Panc1 (cell line): ENCODE measurements at regions not wholly inside any gene's neighbourhood (a gene's known extent, or its start where the extent isn't known, plus 50 kb on each side); places are given as distances from the start of the nearest gene placed in this dataset.

Experiments
- ATAC-seq: fragments of 200-7000 bp; cut with Tn5 transposase; 2 replicates; pipeline ENCODE4 v1.9.1; 2020; ENCODE audit warnings: mild to moderate bottlenecking, moderate library complexity
- BruUV-seq: library from RNA; stranded (reverse); fragments of 400-500 nt; replicated peaks from 2 replicates; lab custom pipeline; 2021; lab: Mats Ljungman, UMichigan
- CTCF ChIA-PET: fragments of 300-600 bp; sonication (Branson Sonifier 250); formaldehyde crosslinking; loops from one replicate; lab custom pipeline; 2022; ENCODE audit warnings: antibody characterized with exemption; lab: Charles Lee
- POLR2A ChIA-PET: fragments of 300-600 bp; sonication (Branson Sonifier 250); formaldehyde crosslinking; loops from one replicate; lab custom pipeline; 2022; ENCODE audit warnings: antibody characterized with exemption; lab: Charles Lee
- DNase-seq: peaks from one replicate; pipeline ENCODE4 v3.0.0-alpha.2; 2010; ENCODE audit warnings: low read depth, low spot score
- H3K27ac ChIP-seq: 2 replicates; pipeline ENCODE4 v1.5.1; 2011; ENCODE audit warnings: mild to moderate bottlenecking, low read length, inconsistent platforms
- H3K27me3 ChIP-seq: fragments of 200-500 bp; sonication (Bioruptor generic); 2 replicates; pipeline ENCODE4 v1.6.0; 2014; ENCODE audit warnings: low read length, inconsistent platforms; ENCODE audit not compliant: control insufficient read depth, insufficient read depth
- H3K36me3 ChIP-seq: fragments of 200-500 bp; sonication (Bioruptor generic); 2 replicates; pipeline ENCODE4 v1.5.1; 2014; ENCODE audit warnings: inconsistent platforms, mild to moderate bottlenecking, low read length, moderate library complexity; ENCODE audit not compliant: control insufficient read depth, insufficient read depth
- H3K4me1 ChIP-seq: 2 replicates; pipeline ENCODE4 v1.5.1; 2011; ENCODE audit warnings: inconsistent platforms, mild to moderate bottlenecking, low read length, moderate library complexity; ENCODE audit not compliant: control insufficient read depth, insufficient read depth
- H3K4me3 ChIP-seq, 2 experiments: 2 replicates each; pipeline ENCODE4 v1.5.1; 2011 to 2012; ENCODE audit warnings: low read depth in 2 of 2, low read length in 2 of 2, mild to moderate bottlenecking in 2 of 2, inconsistent platforms in 1 of 2, moderate library complexity in 1 of 2
- H3K9me3 ChIP-seq: fragments of 200-500 bp; sonication (Bioruptor generic); 2 replicates; pipeline ENCODE4 v1.5.1; 2014; ENCODE audit warnings: low read depth, mild to moderate bottlenecking, inconsistent platforms, low read length, moderate library complexity; ENCODE audit not compliant: control insufficient read depth, insufficient read depth
- CTCF ChIP-seq: fragments of 450-650 bp; IDR thresholded peaks from 2 replicates; pipeline ENCODE4 v1.5.1; 2017; ENCODE audit warnings: mild to moderate bottlenecking
- POLR2AphosphoS5 ChIP-seq: IDR thresholded peaks from 2 replicates; pipeline ENCODE4 v1.6.1; 2012; ENCODE audit warnings: mild to moderate bottlenecking, low read depth, low read length, moderate library complexity
- REST ChIP-seq, 2 experiments: IDR thresholded peaks; 2 replicates each; pipeline ENCODE4 v1.6.1; 2011 to 2012; ENCODE audit warnings: low read depth in 2 of 2, control low read depth in 1 of 2, low read length in 1 of 2, mild to moderate bottlenecking in 1 of 2, moderate library complexity in 1 of 2; ENCODE audit not compliant: insufficient read depth in 1 of 2
- SIN3A ChIP-seq: IDR thresholded peaks from 2 replicates; pipeline ENCODE4 v1.6.1; 2012; ENCODE audit warnings: low read depth, mild to moderate bottlenecking, low read length, moderate library complexity, borderline replicate concordance; ENCODE audit not compliant: insufficient read depth
- TCF7L2 ChIP-seq: IDR thresholded peaks from 2 replicates; pipeline ENCODE4 v1.6.1; 2011; ENCODE audit warnings: mild to moderate bottlenecking, low read depth, low read length, inconsistent platforms
- in situ Hi-C: cut with HindIII; loops from 2 replicates; pipeline ENCODE4 v1.10.0; 2016; ENCODE audit warnings: low sequenced_read_pairs, low pct_unique_long_range_greater_than_20kb
- intact Hi-C: fragments of 100-400 bp; cut with micrococcal nuclease; formaldehyde crosslinking; loops from one replicate; pipeline ENCODE4 v1.10.0; 2022; ENCODE audit not compliant: unreplicated experiment

DNA sequence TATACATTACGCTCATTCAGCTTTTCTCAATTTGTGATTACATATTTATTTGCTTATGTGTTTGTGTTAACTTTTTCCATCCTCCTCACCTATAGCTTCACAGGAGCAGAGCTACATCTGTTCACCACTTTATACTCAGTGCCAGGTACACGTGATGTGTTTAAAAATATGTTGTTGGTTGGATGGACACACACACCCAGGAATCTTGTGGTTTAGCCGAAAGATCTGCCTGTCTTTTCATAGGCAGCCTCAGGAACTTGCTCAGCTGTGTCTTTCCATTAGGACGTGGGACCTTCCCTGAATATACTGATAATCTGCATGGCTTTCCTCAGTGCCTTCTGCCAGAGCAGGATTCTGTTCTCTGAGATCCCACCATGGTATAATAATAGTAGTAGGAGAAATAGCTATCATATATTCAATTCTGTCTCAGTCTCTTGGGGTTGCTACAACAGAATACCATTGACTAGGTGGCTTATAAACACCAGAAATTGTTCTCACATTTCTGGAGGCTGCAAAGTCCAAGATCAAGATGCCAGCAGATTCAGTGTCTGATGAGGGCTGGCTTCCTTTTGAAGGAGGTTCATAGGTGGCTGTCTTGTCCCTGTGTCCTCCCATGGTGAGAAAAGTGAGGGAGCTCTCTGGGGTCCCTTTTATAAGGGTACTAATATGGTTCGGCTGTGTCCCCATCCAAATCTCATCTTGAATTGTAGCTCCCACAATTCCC lies 50.0 kb upstream of the SOD3 start:
- no peaks in the 10 kb centered on the region for H3K36me3 ChIP-seq
- ATAC-seq: no peak
- no peak overlapping the region for H3K27ac ChIP-seq
- ChIA-PET CTCF (interaction anchor here (0.5 kb wide), 1 partner anchor 304 kb away, joined by 3 read pairs; no protein-coding TSS in a partner anchor), POLR2A (no interaction called here)
- TF ChIP-seq TCF7L2: no peak
- no peak for TF ChIP-seq POLR2AphosphoS5
- no peak for TF ChIP-seq SIN3A
- TF ChIP-seq CTCF: no peak
- TF ChIP-seq REST (IDR thresholded peaks at IDR 0.05; ENCODE audit: insufficient read depth in 1 of 2, low read depth in 2 of 2, low read length in 1 of 2): no peak
- H3K27me3 ChIP-seq: no peaks in the 10 kb centered on the region
- no peak overlapping the region for H3K4me3 ChIP-seq
- intact Hi-C loops: no loop called here
- H3K9me3 ChIP-seq: no peaks in the 10 kb centered on the region
- no TSS peak for BruUV-seq
- no peak for DNase-seq
- H3K4me1 ChIP-seq: no peaks in the 10 kb centered on the region
- in situ Hi-C loops: no loop called here
